ENCODE measurements at regions not wholly inside any gene's neighbourhood (a gene's known extent, or its start where the extent isn't known, plus 50 kb on each side); places are given as distances from the start of the nearest gene placed in this dataset.

GRCh38 chr11:23684701-23685100 is 812.2 kb upstream of the LUZP2 start:
- Histone ChIP-seq H3K4me3 (no peak overlapping the region), H3K27ac (no peak overlapping the region)
- DNase-seq (ENCODE audit: low spot score): no peak
- no peak for TF ChIP-seq CTCF (IDR thresholded peaks at IDR 0.05)

DNA sequence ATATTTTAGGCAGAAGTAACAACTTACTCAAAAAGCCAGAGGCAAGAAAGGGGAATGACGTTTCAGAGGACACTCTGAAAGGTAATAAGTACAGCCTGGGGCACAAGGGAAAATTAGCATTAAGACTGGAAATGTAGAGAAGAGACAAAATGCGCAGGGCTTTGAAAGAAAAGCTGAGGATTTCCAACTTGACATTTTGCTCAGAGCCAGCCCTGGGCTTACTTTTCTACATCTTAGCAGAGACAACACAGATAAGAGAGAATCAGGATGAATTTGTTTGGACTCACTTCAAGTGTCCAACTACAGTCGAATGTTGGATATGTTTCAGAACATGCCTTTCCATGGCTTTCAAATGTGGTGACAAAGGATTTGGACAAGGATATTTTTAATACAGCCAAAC is 808.9 kb upstream of the LUZP2 start:
- TF ChIP-seq CTCF (IDR thresholded peaks at IDR 0.05): no peak
- no peak for DNase-seq (ENCODE audit: low spot score)
- no peak overlapping the region for H3K27ac ChIP-seq
- H3K4me3 ChIP-seq: no peak overlapping the region

DNA sequence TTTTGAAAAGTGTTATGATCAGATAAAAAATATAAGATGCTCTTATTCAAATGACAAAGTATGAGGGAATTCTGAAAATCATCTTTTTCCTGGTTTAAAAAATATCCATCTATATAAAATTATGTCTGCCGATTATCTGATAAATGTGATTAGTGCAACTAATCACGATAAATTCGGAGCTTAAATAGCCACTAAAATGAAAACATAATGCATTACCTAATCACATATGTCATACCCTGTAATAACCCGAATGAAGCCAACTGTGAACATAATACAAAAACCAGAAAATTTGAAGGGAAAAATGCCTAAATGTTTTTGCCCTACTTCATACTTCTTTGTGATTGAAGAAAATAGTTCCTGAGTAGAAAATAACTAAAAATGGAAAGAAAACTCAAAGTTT is 808.4 kb upstream of the LUZP2 start:
- Histone ChIP-seq H3K27ac (no peak overlapping the region), H3K4me3 (no peak overlapping the region)
- DNase-seq (ENCODE audit: low spot score): no peak
- no peak for TF ChIP-seq CTCF (IDR thresholded peaks at IDR 0.05)

DNA sequence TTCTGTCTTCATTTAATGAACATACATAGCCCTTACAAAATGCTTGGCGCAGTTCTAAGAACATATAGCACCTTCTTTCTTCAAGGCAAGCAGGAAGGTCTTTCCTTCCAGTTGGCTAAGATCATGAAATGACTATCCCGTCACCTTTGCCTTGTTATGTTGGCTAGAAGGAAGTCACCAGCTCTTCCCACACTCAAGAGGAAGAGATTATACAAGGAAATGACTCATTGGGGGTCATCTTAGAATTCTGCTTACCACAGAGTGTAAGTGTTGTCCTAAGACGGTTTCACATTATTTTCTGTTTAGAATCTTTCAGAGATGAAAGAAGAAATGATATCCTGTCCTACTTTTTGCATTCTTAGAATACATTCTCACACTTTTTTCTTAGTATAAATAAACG is 808.0 kb upstream of the LUZP2 start:
- Histone ChIP-seq H3K4me3 (no peak overlapping the region), H3K27ac (no peak overlapping the region)
- TF ChIP-seq CTCF (IDR thresholded peaks at IDR 0.05): no peak
- no peak for DNase-seq (ENCODE audit: low spot score)

- Histone ChIP-seq H3K27ac (no peak overlapping the region), H3K4me3 (no peak overlapping the region)
- no peak for TF ChIP-seq CTCF (IDR thresholded peaks at IDR 0.05)
- no peak for DNase-seq (ENCODE audit: low spot score)
Measured at GRCh38 chr11:23696688-23697415, 800.0 kb upstream of the LUZP2 start.

- no peak for DNase-seq (ENCODE audit: low spot score)
- no peak for TF ChIP-seq CTCF (IDR thresholded peaks at IDR 0.05)
Measured at GRCh38 chr11:23704183-23704582, 792.7 kb upstream of the LUZP2 start.

DNA sequence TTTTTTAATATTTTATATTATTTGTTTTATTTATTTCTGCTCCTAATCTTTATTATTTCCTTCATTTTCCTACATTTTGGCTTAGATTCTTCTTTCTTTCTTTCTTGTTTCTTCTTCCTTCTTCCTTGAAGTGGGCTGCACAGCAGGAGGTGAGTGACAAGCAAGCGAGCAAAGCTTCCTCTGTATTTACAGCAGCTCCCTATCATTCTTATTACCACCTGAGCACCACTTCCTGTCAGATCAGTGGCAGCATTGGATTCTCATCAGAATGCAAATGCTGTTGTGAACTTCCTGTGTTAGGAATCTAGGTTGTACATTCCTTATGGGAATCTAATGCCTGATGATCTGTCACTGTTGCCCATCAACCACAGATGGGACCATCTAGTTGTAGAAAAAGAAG is 784.9 kb upstream of the LUZP2 start:
- no peak for TF ChIP-seq CTCF (IDR thresholded peaks at IDR 0.05)
- no peak for DNase-seq (ENCODE audit: low spot score)
- H3K27ac ChIP-seq: no peak overlapping the region
- no peak overlapping the region for H3K4me3 ChIP-seq

More at GRCh38 chr11:23704183-23704582, 792.7 kb upstream of the LUZP2 start:
- Histone ChIP-seq H3K27ac (no peak overlapping the region), H3K4me3 (no peak overlapping the region)

Data from coronary artery (tissue), 2 donors.